HEK293T (cell line): ENCODE measurements at regions not wholly inside any gene's neighbourhood (a gene's known extent, or its start where the extent isn't known, plus 50 kb on each side); places are given as distances from the start of the nearest gene placed in this dataset.

Experiments
- ARNT ChIP-seq: fragments of 450-650 bp; IDR thresholded peaks from 2 replicates; pipeline ENCODE4 v1.6.1; 2017; ENCODE audit warnings: mild to moderate bottlenecking
- ELF4 ChIP-seq: fragments of 450-650 bp; IDR thresholded peaks from 2 replicates; pipeline ENCODE4 v1.6.1; 2017; ENCODE audit warnings: antibody characterized with exemption
- FOXA1 ChIP-seq: fragments of 450-650 bp; IDR thresholded peaks from 2 replicates; pipeline ENCODE4 v1.6.1; 2016; ENCODE audit warnings: mild to moderate bottlenecking
- FOXM1 ChIP-seq: fragments of 450-650 bp; IDR thresholded peaks from 2 replicates; pipeline ENCODE4 v1.6.1; 2017; ENCODE audit warnings: mild to moderate bottlenecking, borderline replicate concordance
- NFRKB ChIP-seq: fragments of 450-650 bp; IDR thresholded peaks from 2 replicates; pipeline ENCODE4 v1.6.1; 2016; ENCODE audit warnings: mild to moderate bottlenecking, moderate library complexity
- PKNOX1 ChIP-seq: fragments of 450-650 bp; IDR thresholded peaks from 2 replicates; pipeline ENCODE4 v1.6.1; 2016
- SP1 ChIP-seq: fragments of 450-650 bp; IDR thresholded peaks from 2 replicates; pipeline ENCODE4 v1.6.1; 2017

- TF ChIP-seq FOXM1: no peak
- TF ChIP-seq ELF4: no peak
- TF ChIP-seq PKNOX1: no peak
- TF ChIP-seq SP1: no peak
- TF ChIP-seq FOXA1: no peak
- no peak for TF ChIP-seq ARNT
- TF ChIP-seq NFRKB: no peak
These were observed 1049.9 kb upstream of the TENM3 start for GRCh38 chr4:181193131-181193930.
